CD4-positive, alpha-beta T cell (primary cell): ENCODE measurements at regions not wholly inside any gene's neighbourhood (a gene's known extent, or its start where the extent isn't known, plus 50 kb on each side); places are given as distances from the start of the nearest gene placed in this dataset.

Source experiments
- ATAC-seq: fragments of 200-7000 bp; cut with Tn5 transposase; one replicate; pipeline ENCODE4 v1.10.0; 2022; ENCODE audit warnings: mild to moderate bottlenecking; ENCODE audit not compliant: poor library complexity
- CTCF ChIA-PET: fragments of 350-600 bp; sonication (Branson Sonifier 250); formaldehyde crosslinking; loops from one replicate; lab custom pipeline; 2021; ENCODE audit warnings: antibody characterized with exemption, inconsistent platforms; lab: Charles Lee
- POLR2A ChIA-PET: fragments of 350-600 bp; sonication (Branson Sonifier 250); formaldehyde crosslinking; loops from one replicate; lab custom pipeline; 2021; ENCODE audit warnings: antibody characterized with exemption, inconsistent platforms; lab: Charles Lee
- DNase-seq, 14 experiments: peaks; one replicate each; pipeline ENCODE4 v3.0.0-alpha.2; 2013 to 2020; ENCODE audit warnings: mixed read lengths in 2 of 14
- H3K27ac ChIP-seq, 2 donors: one replicate each; pipeline versions ENCODE4 v1.5.1 to v1.7.0; 2013; ENCODE audit warnings: low read length in 2 of 2, low read depth in 1 of 2, mild to moderate bottlenecking in 1 of 2
- H3K27me3 ChIP-seq, 2 experiments: 1 replicate in 1 of 2; 2 replicates in 1 of 2; pipeline versions ENCODE4 v1.6.1 to v1.7.0; 2013; ENCODE audit warnings: low read length in 2 of 2, control low read depth in 1 of 2, mild to moderate bottlenecking in 1 of 2, moderate library complexity in 1 of 2; ENCODE audit not compliant: insufficient read depth in 2 of 2, control insufficient read depth in 1 of 2
- H3K36me3 ChIP-seq: one replicate; pipeline ENCODE4 v1.6.1; 2013; ENCODE audit warnings: low read length, control low read depth; ENCODE audit not compliant: insufficient read depth
- H3K4me1 ChIP-seq: one replicate; pipeline ENCODE4 v1.6.1; 2013; ENCODE audit warnings: low read length, control low read depth; ENCODE audit not compliant: insufficient read depth
- H3K4me3 ChIP-seq: one replicate; pipeline ENCODE4 v1.5.1; 2013; ENCODE audit warnings: mild to moderate bottlenecking, low read length, moderate library complexity
- H3K9me3 ChIP-seq, 2 experiments: 1 replicate in 1 of 2; 2 replicates in 1 of 2; pipeline versions ENCODE4 v1.6.1 to v1.7.0; 2013; ENCODE audit warnings: low read length in 2 of 2, mild to moderate bottlenecking in 2 of 2, control low read depth in 1 of 2, moderate library complexity in 1 of 2; ENCODE audit not compliant: control insufficient read depth in 1 of 2, insufficient read depth in 1 of 2
- H3K27ac Mint-ChIP-seq: one replicate; pipeline ENCODE4 v1.8.0; 2020; ENCODE audit warnings: mixed read lengths
- H3K27me3 Mint-ChIP-seq: one replicate; pipeline ENCODE4 v1.8.0; 2021; ENCODE audit warnings: mixed read lengths
- H3K36me3 Mint-ChIP-seq: one replicate; pipeline ENCODE4 v1.8.0; 2021; ENCODE audit warnings: low read depth, mixed read lengths
- H3K4me1 Mint-ChIP-seq: one replicate; pipeline ENCODE4 v1.8.0; 2021; ENCODE audit warnings: low read depth, mixed read lengths
- H3K4me3 Mint-ChIP-seq: one replicate; pipeline ENCODE4 v1.8.0; 2020; ENCODE audit warnings: mild to moderate bottlenecking, mixed read lengths
- H3K9me3 Mint-ChIP-seq: one replicate; pipeline ENCODE4 v1.8.0; 2020; ENCODE audit warnings: mixed read lengths
- intact Hi-C, 2 experiments: fragments of 100-400 bp; cut with DNase I in 1 of 2; cut with micrococcal nuclease in 1 of 2; formaldehyde crosslinking; loops; one replicate each; pipeline versions ENCODE4 v1.15.1 to v1.9.0; 2023 to 2025; cut with DNase I, micrococcal nuclease
- TF ChIP-seq, protein P1 (sequence below): fragments of 200-600 bp; IDR thresholded peaks from one replicate; pipeline ENCODE4 v1.8.0; 2022; ENCODE audit warnings: antibody characterized with exemption, mild to moderate bottlenecking

DNA sequence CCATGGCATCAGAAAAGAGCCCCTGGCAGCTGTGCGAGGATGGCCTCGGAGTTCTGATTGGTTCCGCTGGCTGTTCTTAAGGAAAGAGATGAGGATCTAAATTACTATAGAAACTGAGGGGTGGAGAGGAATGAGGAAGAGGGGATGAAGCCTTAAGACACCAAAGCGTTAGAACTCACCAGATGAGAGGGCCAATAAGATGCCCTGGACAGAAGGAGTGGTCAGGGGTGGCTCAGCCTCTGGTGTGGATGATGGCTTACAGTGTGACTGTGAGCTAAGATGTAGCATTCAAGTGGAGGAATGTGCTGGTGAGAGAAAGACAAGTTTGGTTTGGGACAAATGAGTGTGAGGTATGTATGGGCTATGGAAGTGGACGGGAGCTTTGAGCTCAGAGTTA is 97.8 kb downstream of the ZFP36L2 start:
- CTCF ChIA-PET = interaction anchor here (0.6 to 15.6 kb wide), 8 partner anchors 11 to 356 kb away, joined by 3 to 303 read pairs (median 5); partner anchors contain the start of gene ZFP36L2
- intact Hi-C loops = loop anchor here (2.0 to 10.0 kb wide), 6 partner anchors 40 to 414 kb away; no protein-coding TSS in a partner anchor
- Histone ChIP-seq H3K36me3 (peaks cover 2% of the 10 kb centered on the region), H3K27me3 (no peaks in the 10 kb centered on the region), H3K4me1 (peaks cover 86% of the 10 kb centered on the region), H3K9me3 (peaks cover 0 to 5% of the 10 kb centered on the region in 2 experiments), H3K27ac (peak overlapping the region; percentile 83 to 96), H3K4me3 (no peak overlapping the region)
- TF ChIP-seq, protein P1, sequence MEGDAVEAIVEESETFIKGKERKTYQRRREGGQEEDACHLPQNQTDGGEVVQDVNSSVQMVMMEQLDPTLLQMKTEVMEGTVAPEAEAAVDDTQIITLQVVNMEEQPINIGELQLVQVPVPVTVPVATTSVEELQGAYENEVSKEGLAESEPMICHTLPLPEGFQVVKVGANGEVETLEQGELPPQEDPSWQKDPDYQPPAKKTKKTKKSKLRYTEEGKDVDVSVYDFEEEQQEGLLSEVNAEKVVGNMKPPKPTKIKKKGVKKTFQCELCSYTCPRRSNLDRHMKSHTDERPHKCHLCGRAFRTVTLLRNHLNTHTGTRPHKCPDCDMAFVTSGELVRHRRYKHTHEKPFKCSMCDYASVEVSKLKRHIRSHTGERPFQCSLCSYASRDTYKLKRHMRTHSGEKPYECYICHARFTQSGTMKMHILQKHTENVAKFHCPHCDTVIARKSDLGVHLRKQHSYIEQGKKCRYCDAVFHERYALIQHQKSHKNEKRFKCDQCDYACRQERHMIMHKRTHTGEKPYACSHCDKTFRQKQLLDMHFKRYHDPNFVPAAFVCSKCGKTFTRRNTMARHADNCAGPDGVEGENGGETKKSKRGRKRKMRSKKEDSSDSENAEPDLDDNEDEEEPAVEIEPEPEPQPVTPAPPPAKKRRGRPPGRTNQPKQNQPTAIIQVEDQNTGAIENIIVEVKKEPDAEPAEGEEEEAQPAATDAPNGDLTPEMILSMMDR = no peak
- Mint-ChIP-seq H3K27me3 (no peaks in the 10 kb centered on the region), H3K9me3 (no peaks in the 10 kb centered on the region), H3K4me3 (peak overlapping the region; percentile 20), H3K27ac (peak overlapping the region; percentile 99), H3K36me3 (no peaks in the 10 kb centered on the region), H3K4me1 (peaks cover 84% of the 10 kb centered on the region)
- DNase-seq (peak in 1 of 14 experiments; percentile 18), ATAC-seq (no peak)
- POLR2A ChIA-PET = interaction anchor here (0.7 to 32.8 kb wide), 8 partner anchors 9 to 93 kb away, joined by 3 to 1478 read pairs (median 4); partner anchors contain the start of gene ZFP36L2

GRCh38 chr2:43127941-43128558 is 98.4 kb downstream of the ZFP36L2 start:
- CTCF ChIA-PET = interaction anchor here (0.6 to 15.6 kb wide), 11 partner anchors 12 to 357 kb away, joined by 3 to 303 read pairs (median 4); partner anchors contain the start of gene ZFP36L2
- POLR2A ChIA-PET = interaction anchor here (0.7 to 32.8 kb wide), 9 partner anchors 9 to 93 kb away, joined by 3 to 1478 read pairs (median 3); partner anchors contain the start of gene ZFP36L2
- Histone ChIP-seq H3K9me3 (peaks cover 0 to 5% of the 10 kb centered on the region in 2 experiments), H3K36me3 (peaks cover 2% of the 10 kb centered on the region), H3K27ac (peak overlapping the region; percentile 83 to 96), H3K27me3 (no peaks in the 10 kb centered on the region), H3K4me3 (peak overlapping the region; percentile 3), H3K4me1 (peaks cover 81% of the 10 kb centered on the region)
- Mint-ChIP-seq H3K27ac (peak overlapping the region; percentile 99), H3K4me1 (peaks cover 81% of the 10 kb centered on the region), H3K27me3 (no peaks in the 10 kb centered on the region), H3K36me3 (no peaks in the 10 kb centered on the region), H3K9me3 (no peaks in the 10 kb centered on the region), H3K4me3 (peak overlapping the region; percentile 59)
- TF ChIP-seq, protein P1 = no peak
- intact Hi-C loops = loop anchor here (1.0 to 10.0 kb wide), 9 partner anchors 41 to 414 kb away; no protein-coding TSS in a partner anchor
- peak in 2 of 14 experiments; percentile 34 to 44 for DNase-seq
- no peak for ATAC-seq

GRCh38 chr2:43127208-43127940 is 99.0 kb downstream of the ZFP36L2 start:
- ATAC-seq = peak; percentile 6
- peak overlapping the region; percentile 3 for H3K4me3 ChIP-seq

More at GRCh38 chr2:43127208-43127940, 99.0 kb downstream of the ZFP36L2 start:
- DNase-seq = peak; percentile 78 to 96 (median 90)
- ChIA-PET CTCF (interaction anchor here (0.6 to 15.6 kb wide), 23 partner anchors 8 to 357 kb away, joined by 3 to 303 read pairs (median 4); partner anchors contain the start of gene ZFP36L2), POLR2A (interaction anchor here (1.0 to 32.8 kb wide), 4 partner anchors 35 to 94 kb away, joined by 3 to 1478 read pairs (median 4); partner anchors contain the start of gene ZFP36L2)
- H3K36me3 ChIP-seq = peaks cover 2% of the 10 kb centered on the region
- no peaks in the 10 kb centered on the region for H3K27me3 Mint-ChIP-seq
- peaks cover 74% of the 10 kb centered on the region for H3K4me1 ChIP-seq
- no peaks in the 10 kb centered on the region for H3K36me3 Mint-ChIP-seq
- H3K27ac Mint-ChIP-seq = peak overlapping the region; percentile 99
- H3K9me3 Mint-ChIP-seq = no peaks in the 10 kb centered on the region
- intact Hi-C loops = loop anchor here (1.0 to 10.0 kb wide), 8 partner anchors 100 to 415 kb away; no protein-coding TSS in a partner anchor
- no peaks in the 10 kb centered on the region for H3K27me3 ChIP-seq
- peak overlapping the region; percentile 72 for H3K4me3 Mint-ChIP-seq
- TF ChIP-seq, protein P1 = peak; percentile 89
- peaks cover 0 to 5% of the 10 kb centered on the region in 2 experiments for H3K9me3 ChIP-seq
- H3K4me1 Mint-ChIP-seq = peaks cover 78% of the 10 kb centered on the region
- peak overlapping the region; percentile 34 to 83 for H3K27ac ChIP-seq
